ENCODE measurements at regions not wholly inside any gene's neighbourhood (a gene's known extent, or its start where the extent isn't known, plus 50 kb on each side); places are given as distances from the start of the nearest gene placed in this dataset.

- Mint-ChIP-seq H3K27me3 (ENCODE audit: low read depth, poor library complexity) (no peaks in the 10 kb centered on the region), H3K4me3 (no peak overlapping the region), H3K4me1 (no peaks in the 10 kb centered on the region), H3K9me3 (peaks cover 11% of the 10 kb centered on the region), H3K36me3 (ENCODE audit: low read depth) (no peaks in the 10 kb centered on the region), H3K27ac (no peak overlapping the region)
- DNase-seq, result no peak
- TF ChIP-seq, protein P1, sequence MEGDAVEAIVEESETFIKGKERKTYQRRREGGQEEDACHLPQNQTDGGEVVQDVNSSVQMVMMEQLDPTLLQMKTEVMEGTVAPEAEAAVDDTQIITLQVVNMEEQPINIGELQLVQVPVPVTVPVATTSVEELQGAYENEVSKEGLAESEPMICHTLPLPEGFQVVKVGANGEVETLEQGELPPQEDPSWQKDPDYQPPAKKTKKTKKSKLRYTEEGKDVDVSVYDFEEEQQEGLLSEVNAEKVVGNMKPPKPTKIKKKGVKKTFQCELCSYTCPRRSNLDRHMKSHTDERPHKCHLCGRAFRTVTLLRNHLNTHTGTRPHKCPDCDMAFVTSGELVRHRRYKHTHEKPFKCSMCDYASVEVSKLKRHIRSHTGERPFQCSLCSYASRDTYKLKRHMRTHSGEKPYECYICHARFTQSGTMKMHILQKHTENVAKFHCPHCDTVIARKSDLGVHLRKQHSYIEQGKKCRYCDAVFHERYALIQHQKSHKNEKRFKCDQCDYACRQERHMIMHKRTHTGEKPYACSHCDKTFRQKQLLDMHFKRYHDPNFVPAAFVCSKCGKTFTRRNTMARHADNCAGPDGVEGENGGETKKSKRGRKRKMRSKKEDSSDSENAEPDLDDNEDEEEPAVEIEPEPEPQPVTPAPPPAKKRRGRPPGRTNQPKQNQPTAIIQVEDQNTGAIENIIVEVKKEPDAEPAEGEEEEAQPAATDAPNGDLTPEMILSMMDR (IDR thresholded peaks at IDR 0.05), result no peak
These were observed 309.9 kb upstream of the EMCN start for GRCh38 chr4:100827756-100828155.

GRCh38 chr4:100826808-100827548 lies 309.2 kb upstream of the EMCN start:
- H3K36me3 Mint-ChIP-seq (ENCODE audit: low read depth), result no peaks in the 10 kb centered on the region
- H3K27ac Mint-ChIP-seq, result no peak overlapping the region
- TF ChIP-seq, protein P1 (IDR thresholded peaks at IDR 0.05), result no peak
- no peaks in the 10 kb centered on the region for H3K27me3 Mint-ChIP-seq (ENCODE audit: low read depth, poor library complexity)
- H3K4me1 Mint-ChIP-seq, result no peaks in the 10 kb centered on the region
- no peak overlapping the region for H3K4me3 Mint-ChIP-seq
- peaks cover 11% of the 10 kb centered on the region for H3K9me3 Mint-ChIP-seq
- DNase-seq, result no peak

DNA sequence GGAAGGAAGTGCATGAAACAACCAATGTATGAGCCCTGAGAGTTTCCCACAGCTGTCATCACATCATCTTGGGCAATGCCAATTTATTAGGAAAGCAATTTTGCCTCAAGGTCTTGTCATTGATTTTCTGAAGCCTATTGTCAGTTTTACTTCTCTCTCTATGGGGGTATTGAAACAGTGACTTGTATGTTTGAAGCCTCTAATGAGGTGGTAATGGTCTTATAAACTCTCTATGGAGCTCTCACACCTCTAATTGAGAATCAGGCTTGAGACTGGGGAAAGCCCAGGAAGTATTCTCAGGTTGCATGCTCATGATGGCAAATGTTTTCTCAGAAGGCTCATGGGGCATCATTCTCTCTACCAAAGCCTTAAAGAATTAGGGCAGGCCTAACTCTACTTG lies 308.2 kb upstream of the EMCN start:
- Mint-ChIP-seq H3K4me3 (no peak overlapping the region), H3K4me1 (no peaks in the 10 kb centered on the region), H3K27me3 (ENCODE audit: low read depth, poor library complexity) (no peaks in the 10 kb centered on the region), H3K36me3 (ENCODE audit: low read depth) (no peaks in the 10 kb centered on the region), H3K27ac (no peak overlapping the region), H3K9me3 (peaks cover 11% of the 10 kb centered on the region)
- TF ChIP-seq, protein P1 (IDR thresholded peaks at IDR 0.05), result no peak
- no peak for DNase-seq

DNA sequence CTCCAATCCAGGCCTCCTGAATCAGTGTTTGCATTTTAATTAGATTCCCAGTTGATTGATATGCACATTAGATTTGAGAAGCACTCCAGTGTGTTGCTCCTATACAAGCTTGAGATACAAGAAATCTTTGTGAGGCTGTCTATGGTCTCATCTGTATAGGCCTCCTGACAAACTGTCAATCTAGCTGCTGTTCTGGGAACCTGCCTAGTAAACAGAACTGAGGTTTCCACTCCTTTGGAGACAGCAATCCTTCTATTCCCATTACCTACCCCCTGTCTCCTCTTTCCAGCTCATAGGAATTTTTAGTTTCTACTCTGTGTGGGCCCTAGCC lies 306.1 kb upstream of the EMCN start:
- H3K27me3 Mint-ChIP-seq (ENCODE audit: low read depth, poor library complexity), result no peaks in the 10 kb centered on the region
- DNase-seq, result no peak
- TF ChIP-seq, protein P1 (IDR thresholded peaks at IDR 0.05), result no peak
- H3K27ac Mint-ChIP-seq, result no peak overlapping the region
- H3K4me1 Mint-ChIP-seq, result no peaks in the 10 kb centered on the region
- H3K36me3 Mint-ChIP-seq (ENCODE audit: low read depth), result no peaks in the 10 kb centered on the region
- no peak overlapping the region for H3K4me3 Mint-ChIP-seq
- H3K9me3 Mint-ChIP-seq, result peaks cover 6% of the 10 kb centered on the region

- no peaks in the 10 kb centered on the region for H3K36me3 Mint-ChIP-seq (ENCODE audit: low read depth)
- H3K4me3 Mint-ChIP-seq, result no peak overlapping the region
- H3K4me1 Mint-ChIP-seq, result no peaks in the 10 kb centered on the region
- H3K9me3 Mint-ChIP-seq, result peaks cover under 1% of the 10 kb centered on the region
- no peak overlapping the region for H3K27ac Mint-ChIP-seq
- DNase-seq, result no peak
- H3K27me3 Mint-ChIP-seq (ENCODE audit: low read depth, poor library complexity), result no peaks in the 10 kb centered on the region
- TF ChIP-seq, protein P1 (IDR thresholded peaks at IDR 0.05), result no peak
These were observed 305.5 kb upstream of the EMCN start for GRCh38 chr4:100823066-100823992.

Measured in nephron progenitor cell (in vitro differentiated cells).